Ishikawa (cell line): ENCODE measurements at regions not wholly inside any gene's neighbourhood (a gene's known extent, or its start where the extent isn't known, plus 50 kb on each side); places are given as distances from the start of the nearest gene placed in this dataset.

Source experiments
- CEBPB ChIP-seq: IDR thresholded peaks from 2 replicates; pipeline ENCODE4 v1.6.1; 2012
- CREB1 ChIP-seq: IDR thresholded peaks from 2 replicates; pipeline ENCODE4 v1.6.1; 2012; ENCODE audit warnings: low read depth
- EGR1 ChIP-seq: IDR thresholded peaks from 2 replicates; pipeline ENCODE4 v1.6.1; 2012
- EP300 ChIP-seq: IDR thresholded peaks from 2 replicates; pipeline ENCODE4 v1.6.1; 2012; ENCODE audit warnings: borderline replicate concordance
- FOXM1 ChIP-seq: IDR thresholded peaks from 2 replicates; pipeline ENCODE4 v1.6.1; 2012; ENCODE audit warnings: low read depth, borderline replicate concordance
- NFIC ChIP-seq: IDR thresholded peaks from 2 replicates; pipeline ENCODE4 v1.6.1; 2012
- RAD21 ChIP-seq: IDR thresholded peaks from 2 replicates; pipeline ENCODE4 v1.6.1; 2012; ENCODE audit warnings: low read depth
- TAF1 ChIP-seq: IDR thresholded peaks from 2 replicates; pipeline ENCODE4 v1.6.1; 2012; ENCODE audit warnings: low read depth, mild to moderate bottlenecking
- TCF12 ChIP-seq: IDR thresholded peaks from 2 replicates; pipeline ENCODE4 v1.6.1; 2012; ENCODE audit warnings: low read depth
- TEAD4 ChIP-seq: IDR thresholded peaks from 2 replicates; pipeline ENCODE4 v1.6.1; 2012
- YY1 ChIP-seq: IDR thresholded peaks from 2 replicates; pipeline ENCODE4 v1.6.1; 2012; ENCODE audit warnings: low read depth
- ZBTB7A ChIP-seq: IDR thresholded peaks from 2 replicates; pipeline ENCODE4 v1.6.1; 2012; ENCODE audit warnings: low read depth
- TF ChIP-seq, protein P1 (sequence below): IDR thresholded peaks from 2 replicates; pipeline ENCODE4 v1.6.1; 2012
- TF ChIP-seq, protein P2 (sequence below): IDR thresholded peaks from 2 replicates; pipeline ENCODE4 v1.6.1; 2012; ENCODE audit warnings: low read depth, mild to moderate bottlenecking
- TF ChIP-seq, protein P3 (sequence below): IDR thresholded peaks from 2 replicates; pipeline ENCODE4 v1.6.1; 2012

DNA sequence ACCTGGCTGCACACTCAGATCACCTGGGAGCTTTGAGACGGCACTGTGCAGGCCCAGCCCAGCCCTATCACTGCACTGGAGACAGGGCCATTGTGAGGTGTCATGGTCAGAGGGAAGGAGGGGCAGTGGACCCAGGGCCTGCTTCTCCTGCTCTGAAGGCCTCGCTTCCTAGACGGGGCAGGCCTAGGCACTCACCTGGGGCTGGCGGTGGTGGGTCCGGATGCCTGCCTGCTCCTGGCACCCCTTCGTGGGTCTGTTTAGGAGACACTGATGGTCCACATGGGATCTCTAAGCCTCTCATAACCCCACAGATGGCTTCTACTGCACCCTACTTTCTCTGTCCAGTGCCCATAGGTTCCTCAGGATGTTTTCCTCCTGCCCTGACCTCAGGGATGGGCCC lies 230.9 kb downstream of the MATN1 start:
- TF ChIP-seq FOXM1 (no peak), ZBTB7A (no peak), CREB1 (no peak), RAD21 (no peak), EP300 (no peak), NFIC (no peak), TAF1 (no peak), EGR1 (no peak), CEBPB (no peak), TEAD4 (no peak), YY1 (no peak), TCF12 (no peak)
- TF ChIP-seq, protein P1, sequence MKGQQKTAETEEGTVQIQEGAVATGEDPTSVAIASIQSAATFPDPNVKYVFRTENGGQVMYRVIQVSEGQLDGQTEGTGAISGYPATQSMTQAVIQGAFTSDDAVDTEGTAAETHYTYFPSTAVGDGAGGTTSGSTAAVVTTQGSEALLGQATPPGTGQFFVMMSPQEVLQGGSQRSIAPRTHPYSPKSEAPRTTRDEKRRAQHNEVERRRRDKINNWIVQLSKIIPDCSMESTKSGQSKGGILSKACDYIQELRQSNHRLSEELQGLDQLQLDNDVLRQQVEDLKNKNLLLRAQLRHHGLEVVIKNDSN = no peak
- TF ChIP-seq, protein P2, sequence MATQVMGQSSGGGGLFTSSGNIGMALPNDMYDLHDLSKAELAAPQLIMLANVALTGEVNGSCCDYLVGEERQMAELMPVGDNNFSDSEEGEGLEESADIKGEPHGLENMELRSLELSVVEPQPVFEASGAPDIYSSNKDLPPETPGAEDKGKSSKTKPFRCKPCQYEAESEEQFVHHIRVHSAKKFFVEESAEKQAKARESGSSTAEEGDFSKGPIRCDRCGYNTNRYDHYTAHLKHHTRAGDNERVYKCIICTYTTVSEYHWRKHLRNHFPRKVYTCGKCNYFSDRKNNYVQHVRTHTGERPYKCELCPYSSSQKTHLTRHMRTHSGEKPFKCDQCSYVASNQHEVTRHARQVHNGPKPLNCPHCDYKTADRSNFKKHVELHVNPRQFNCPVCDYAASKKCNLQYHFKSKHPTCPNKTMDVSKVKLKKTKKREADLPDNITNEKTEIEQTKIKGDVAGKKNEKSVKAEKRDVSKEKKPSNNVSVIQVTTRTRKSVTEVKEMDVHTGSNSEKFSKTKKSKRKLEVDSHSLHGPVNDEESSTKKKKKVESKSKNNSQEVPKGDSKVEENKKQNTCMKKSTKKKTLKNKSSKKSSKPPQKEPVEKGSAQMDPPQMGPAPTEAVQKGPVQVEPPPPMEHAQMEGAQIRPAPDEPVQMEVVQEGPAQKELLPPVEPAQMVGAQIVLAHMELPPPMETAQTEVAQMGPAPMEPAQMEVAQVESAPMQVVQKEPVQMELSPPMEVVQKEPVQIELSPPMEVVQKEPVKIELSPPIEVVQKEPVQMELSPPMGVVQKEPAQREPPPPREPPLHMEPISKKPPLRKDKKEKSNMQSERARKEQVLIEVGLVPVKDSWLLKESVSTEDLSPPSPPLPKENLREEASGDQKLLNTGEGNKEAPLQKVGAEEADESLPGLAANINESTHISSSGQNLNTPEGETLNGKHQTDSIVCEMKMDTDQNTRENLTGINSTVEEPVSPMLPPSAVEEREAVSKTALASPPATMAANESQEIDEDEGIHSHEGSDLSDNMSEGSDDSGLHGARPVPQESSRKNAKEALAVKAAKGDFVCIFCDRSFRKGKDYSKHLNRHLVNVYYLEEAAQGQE = no peak
- TF ChIP-seq, protein P3, sequence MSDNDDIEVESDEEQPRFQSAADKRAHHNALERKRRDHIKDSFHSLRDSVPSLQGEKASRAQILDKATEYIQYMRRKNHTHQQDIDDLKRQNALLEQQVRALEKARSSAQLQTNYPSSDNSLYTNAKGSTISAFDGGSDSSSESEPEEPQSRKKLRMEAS = no peak

DNA sequence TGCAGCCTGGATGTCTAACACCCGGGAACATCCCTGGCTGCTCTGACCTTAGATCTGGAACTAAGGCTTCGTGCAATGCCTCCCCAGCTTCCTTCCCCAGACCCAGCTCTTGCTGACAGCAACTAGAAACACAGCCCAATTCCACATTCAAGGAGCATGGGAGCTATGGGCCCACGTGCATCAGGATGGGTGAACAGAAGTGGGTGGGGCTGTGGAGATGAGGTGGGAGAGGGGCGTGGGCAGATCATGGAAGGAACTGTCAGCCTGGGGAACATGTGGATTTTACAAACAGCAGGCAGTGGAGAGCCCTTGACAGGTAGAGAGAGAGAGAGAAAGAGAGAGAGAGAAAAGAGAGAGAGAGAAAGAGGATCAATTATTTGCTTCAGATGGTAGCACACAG lies 231.6 kb downstream of the MATN1 start:
- TF ChIP-seq, protein P1 = no peak
- no peak for TF ChIP-seq RAD21
- TF ChIP-seq CEBPB = no peak
- no peak for TF ChIP-seq EGR1
- no peak for TF ChIP-seq CREB1
- TF ChIP-seq YY1 = no peak
- TF ChIP-seq NFIC = no peak
- no peak for TF ChIP-seq ZBTB7A
- no peak for TF ChIP-seq TCF12
- TF ChIP-seq TAF1 = no peak
- no peak for TF ChIP-seq FOXM1
- no peak for TF ChIP-seq TEAD4
- no peak for TF ChIP-seq EP300
- TF ChIP-seq, protein P2 = no peak
- TF ChIP-seq, protein P3 = no peak

DNA sequence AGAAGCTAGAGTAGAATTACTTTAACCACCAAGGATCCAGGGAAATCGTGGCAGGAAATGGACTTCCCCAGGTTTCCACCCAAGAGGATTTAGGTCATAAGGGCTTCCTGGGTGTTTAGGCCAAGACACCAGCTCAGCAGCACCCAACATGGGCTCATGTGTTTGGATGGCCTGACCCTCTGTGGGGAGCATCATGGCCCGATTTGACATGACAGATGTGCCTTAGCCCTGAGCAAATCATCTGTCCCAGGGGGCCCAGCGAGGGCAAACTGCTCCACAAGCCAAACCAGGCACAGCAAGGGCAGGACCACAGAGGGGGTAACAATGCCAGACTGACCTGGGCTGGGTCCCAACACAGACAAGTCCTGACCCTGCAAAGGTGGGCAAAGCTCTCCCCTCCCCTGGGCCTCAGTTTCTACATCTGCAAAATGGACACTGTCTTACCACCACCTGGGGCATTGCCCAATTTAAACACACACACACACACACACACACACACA lies 232.8 kb downstream of the MATN1 start:
- TF ChIP-seq, protein P3 = no peak
- TF ChIP-seq YY1 (no peak), RAD21 (no peak), FOXM1 (no peak), TAF1 (no peak)

DNA sequence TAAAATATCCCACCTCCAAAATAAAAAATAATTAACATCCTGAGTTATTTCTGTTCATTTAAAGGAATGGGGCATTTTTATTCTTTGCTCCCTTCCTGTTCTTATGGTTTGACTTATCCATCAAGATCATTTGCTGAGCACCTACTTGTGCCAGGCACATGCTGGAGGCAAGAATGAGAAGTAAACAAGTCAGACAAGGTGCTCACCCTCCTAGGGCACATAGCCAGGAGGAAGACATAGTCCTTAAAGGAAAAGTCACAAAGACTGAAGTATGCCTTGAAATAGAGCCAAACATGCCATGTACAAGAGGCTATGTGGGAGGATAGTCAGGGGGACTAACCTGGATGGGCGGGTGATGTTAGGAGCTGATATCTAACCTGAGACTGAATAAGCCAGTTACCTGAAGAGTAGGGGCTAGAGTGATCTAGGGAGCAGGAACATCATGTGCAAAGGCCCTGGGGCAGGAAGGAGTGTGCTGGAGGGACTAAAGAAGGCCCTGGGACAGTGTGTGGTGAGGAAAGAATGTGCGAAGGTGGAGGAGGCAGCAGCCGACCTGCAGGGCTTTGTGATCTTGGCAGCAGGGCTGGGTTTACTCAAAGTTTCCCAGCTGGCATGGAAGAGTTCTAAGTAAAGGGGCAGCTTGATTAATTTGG lies 233.5 kb downstream of the MATN1 start:
- TF ChIP-seq, protein P2 = no peak
- TF ChIP-seq, protein P1 = no peak
- TF ChIP-seq EGR1 (no peak), CREB1 (no peak), TEAD4 (no peak), CEBPB (no peak), FOXM1 (no peak), EP300 (no peak), TCF12 (no peak), ZBTB7A (no peak)
- TF ChIP-seq, protein P3 = no peak
